ENCODE measurements at regions not wholly inside any gene's neighbourhood (a gene's known extent, or its start where the extent isn't known, plus 50 kb on each side); places are given as distances from the start of the nearest gene placed in this dataset.

- H3K27ac Mint-ChIP-seq = no peak overlapping the region
- no peak for TF ChIP-seq CTCF (IDR thresholded peaks at IDR 0.05)
- H3K27me3 Mint-ChIP-seq = no peaks in the 10 kb centered on the region
- H3K9me3 Mint-ChIP-seq = no peaks in the 10 kb centered on the region
- no peak overlapping the region for H3K4me3 Mint-ChIP-seq
- ATAC-seq (ENCODE audit: low read depth) (no peak), DNase-seq (no peak)
- CTCF ChIA-PET = no interaction called here
- no peaks in the 10 kb centered on the region for H3K36me3 Mint-ChIP-seq (ENCODE audit: low read depth)
- intact Hi-C loops (cut with micrococcal nuclease) = no loop called here
- H3K4me1 Mint-ChIP-seq = no peaks in the 10 kb centered on the region
- POLR2A ChIA-PET = no interaction called here
Observed at GRCh38 chr2:56784046-56784445, 600.3 kb downstream of the CCDC85A start.

GRCh38 chr2:56801214-56801613, 617.4 kb downstream of the CCDC85A start:
- ChIA-PET CTCF (no interaction called here), POLR2A (no interaction called here)
- intact Hi-C loops (cut with micrococcal nuclease) = no loop called here
- Mint-ChIP-seq H3K27ac (no peak overlapping the region), H3K27me3 (no peaks in the 10 kb centered on the region), H3K9me3 (peaks cover 8% of the 10 kb centered on the region), H3K36me3 (ENCODE audit: low read depth) (no peaks in the 10 kb centered on the region), H3K4me1 (no peaks in the 10 kb centered on the region), H3K4me3 (no peak overlapping the region)
- DNase-seq = no peak
- ATAC-seq (ENCODE audit: low read depth) = no peak
- no peak for TF ChIP-seq CTCF (IDR thresholded peaks at IDR 0.05)

GRCh38 chr2:56801770-56802169, 618.0 kb downstream of the CCDC85A start:
- no peak for DNase-seq
- ChIA-PET POLR2A (no interaction called here), CTCF (no interaction called here)
- no peak overlapping the region for H3K27ac Mint-ChIP-seq
- H3K9me3 Mint-ChIP-seq = peaks cover 8% of the 10 kb centered on the region
- no peak overlapping the region for H3K4me3 Mint-ChIP-seq
- H3K36me3 Mint-ChIP-seq (ENCODE audit: low read depth) = no peaks in the 10 kb centered on the region
- H3K4me1 Mint-ChIP-seq = no peaks in the 10 kb centered on the region
- no peak for TF ChIP-seq CTCF (IDR thresholded peaks at IDR 0.05)
- ATAC-seq (ENCODE audit: low read depth) = no peak
- intact Hi-C loops (cut with micrococcal nuclease) = no loop called here
- H3K27me3 Mint-ChIP-seq = no peaks in the 10 kb centered on the region

GRCh38 chr2:56803596-56803995, 619.8 kb downstream of the CCDC85A start:
- POLR2A ChIA-PET = no interaction called here
- H3K4me1 Mint-ChIP-seq = no peaks in the 10 kb centered on the region
- ATAC-seq (ENCODE audit: low read depth) (no peak), DNase-seq (no peak)
- CTCF ChIA-PET = no interaction called here
- no peak for TF ChIP-seq CTCF (IDR thresholded peaks at IDR 0.05)
- no peaks in the 10 kb centered on the region for H3K36me3 Mint-ChIP-seq (ENCODE audit: low read depth)
- no peak overlapping the region for H3K27ac Mint-ChIP-seq
- H3K27me3 Mint-ChIP-seq = no peaks in the 10 kb centered on the region
- peaks cover 8% of the 10 kb centered on the region for H3K9me3 Mint-ChIP-seq
- H3K4me3 Mint-ChIP-seq = no peak overlapping the region
- intact Hi-C loops (cut with micrococcal nuclease) = no loop called here

GRCh38 chr2:56806924-56807323, 623.1 kb downstream of the CCDC85A start:
- no peak for TF ChIP-seq CTCF (IDR thresholded peaks at IDR 0.05)
- CTCF ChIA-PET = no interaction called here
- Mint-ChIP-seq H3K9me3 (peaks cover 7% of the 10 kb centered on the region), H3K27me3 (no peaks in the 10 kb centered on the region), H3K4me3 (no peak overlapping the region), H3K27ac (no peak overlapping the region), H3K4me1 (no peaks in the 10 kb centered on the region), H3K36me3 (ENCODE audit: low read depth) (no peaks in the 10 kb centered on the region)
- DNase-seq (no peak), ATAC-seq (ENCODE audit: low read depth) (no peak)
- intact Hi-C loops (cut with micrococcal nuclease) = no loop called here
- POLR2A ChIA-PET = no interaction called here

All from activated B cell treated with CpG ODN at 0.5 μM for 24 hours (primary cell).